K562 (cell line): ENCODE measurements at regions not wholly inside any gene's neighbourhood (a gene's known extent, or its start where the extent isn't known, plus 50 kb on each side); places are given as distances from the start of the nearest gene placed in this dataset.

Experiments used
- CBX3 ChIP-seq, 2 experiments: IDR thresholded peaks; 1 replicate in 1 of 2; 2 replicates in 1 of 2; pipeline ENCODE4 v1.6.1; 2012; ENCODE audit warnings: inconsistent platforms in 2 of 2, low read length in 2 of 2, borderline replicate concordance in 1 of 2, control low read depth in 1 of 2
- EZH2 ChIP-seq: IDR thresholded peaks from 2 replicates; pipeline ENCODE4 v1.6.1; 2012; ENCODE audit warnings: low read depth, mild to moderate bottlenecking, inconsistent platforms, low read length, borderline replicate concordance
- FOXM1 ChIP-seq, 2 experiments: fragments of 450-650 bp in 1 of 2; sonication (generic) in 1 of 2; formaldehyde crosslinking in 1 of 2; IDR thresholded peaks; 2 replicates each; pipeline versions ENCODE4 v1.6.1 to v1.9.0; 2017 to 2022; ENCODE audit warnings: low read depth in 2 of 2, mild to moderate bottlenecking in 2 of 2, missing genetic modification reagents in 1 of 2, moderate library complexity in 1 of 2
- PHTF2 ChIP-seq: fragments of 250-450 bp; sonication (Bioruptor Pico); IDR thresholded peaks from 2 replicates; pipeline ENCODE4 v1.5.0; 2021; ENCODE audit warnings: mild to moderate bottlenecking
- POLR2AphosphoS2 ChIP-seq: IDR thresholded peaks from 2 replicates; pipeline ENCODE4 v1.6.1; 2012; ENCODE audit warnings: low read length, improper control_type of control experiment
- RB1 ChIP-seq: fragments of 450-650 bp; IDR thresholded peaks from 2 replicates; pipeline ENCODE4 v1.6.1; 2017; ENCODE audit warnings: low read depth, mild to moderate bottlenecking
- SRF ChIP-seq, 2 experiments: fragments of 250-450, 450-650 bp in 1 of 2; sonication (Bioruptor Pico) in 1 of 2; sonication (generic) in 1 of 2; formaldehyde crosslinking; IDR thresholded peaks; 2 replicates each; pipeline versions ENCODE4 v1.5.0 to v1.5.1; 2020 to 2022; ENCODE audit warnings: mild to moderate bottlenecking in 1 of 2, missing genetic modification reagents in 1 of 2
- TCFL5 ChIP-seq: fragments of 250-450 bp; sonication (Bioruptor Pico); conservative IDR thresholded peaks from 2 replicates; pipeline ENCODE4 v1.6.1; 2021; ENCODE audit warnings: mild to moderate bottlenecking, moderate library complexity, matching md5 sums
- ZKSCAN3 ChIP-seq: fragments of 250-450 bp; sonication (Bioruptor Pico); IDR thresholded peaks from 2 replicates; pipeline ENCODE4 v1.4.0; 2020
- ZNF140 ChIP-seq: fragments of 250-450 bp; sonication (Bioruptor Pico); IDR thresholded peaks from 2 replicates; pipeline ENCODE4 v1.8.0; 2021; ENCODE audit warnings: moderate library complexity, mild to moderate bottlenecking, inconsistent platforms
- ZNF143 ChIP-seq: sonication (generic); formaldehyde crosslinking; IDR thresholded peaks from 2 replicates; pipeline ENCODE4 v1.9.0; 2022; ENCODE audit warnings: mild to moderate bottlenecking, missing genetic modification reagents
- ZNF224 ChIP-seq: sonication (generic); formaldehyde crosslinking; IDR thresholded peaks from 2 replicates; pipeline ENCODE4 v1.8.0; 2022; ENCODE audit warnings: mild to moderate bottlenecking, missing genetic modification reagents
- ZNF431 ChIP-seq: sonication (generic); formaldehyde crosslinking; IDR thresholded peaks from 2 replicates; pipeline ENCODE4 v1.8.0; 2022; ENCODE audit warnings: mild to moderate bottlenecking, missing genetic modification reagents
- ZNF695 ChIP-seq: fragments of 450-650 bp; formaldehyde crosslinking; IDR thresholded peaks from 2 replicates; pipeline ENCODE4 v1.4.0; 2020; ENCODE audit warnings: mild to moderate bottlenecking, moderate library complexity
- ZNF79 ChIP-seq: fragments of 250-450 bp; sonication (Bioruptor Pico); IDR thresholded peaks from 2 replicates; pipeline ENCODE4 v1.4.0; 2020; ENCODE audit warnings: low read depth, mild to moderate bottlenecking, moderate library complexity
- ZSCAN29 ChIP-seq: fragments of 450-650 bp; IDR thresholded peaks from 2 replicates; pipeline ENCODE4 v1.6.1; 2017
- TF ChIP-seq, protein P1 (sequence below): fragments of 250-450 bp; sonication (Bioruptor Pico); IDR thresholded peaks from 2 replicates; pipeline ENCODE4 v1.4.0; 2020; ENCODE audit warnings: mild to moderate bottlenecking, moderate library complexity, borderline replicate concordance
- TF ChIP-seq, protein P2 (sequence below), 3 experiments: fragments of 200-800 bp in 1 of 3; fragments of 250-450 bp in 1 of 3; fragments of 450-650 bp in 1 of 3; sonication (Bioruptor Pico) in 1 of 3; sonication (Bioruptor generic) in 1 of 3; formaldehyde crosslinking in 1 of 3; IDR thresholded peaks; 2 replicates each; pipeline versions ENCODE4 v1.6.1 to v1.8.0; 2016 to 2022; ENCODE audit warnings: mild to moderate bottlenecking in 2 of 3, missing genetic modification characterization in 2 of 3, missing compliant biosample characterization in 1 of 3, moderate library complexity in 1 of 3
- TF ChIP-seq, protein P3 (sequence below): sonication (generic); formaldehyde crosslinking; IDR thresholded peaks from 2 replicates; pipeline ENCODE4 v1.8.1; 2023; ENCODE audit warnings: mild to moderate bottlenecking, missing genetic modification reagents
- TF ChIP-seq, protein P4 (sequence below): fragments of 450-650 bp; IDR thresholded peaks from 2 replicates; pipeline ENCODE4 v1.6.1; 2016; ENCODE audit warnings: antibody characterized with exemption

DNA sequence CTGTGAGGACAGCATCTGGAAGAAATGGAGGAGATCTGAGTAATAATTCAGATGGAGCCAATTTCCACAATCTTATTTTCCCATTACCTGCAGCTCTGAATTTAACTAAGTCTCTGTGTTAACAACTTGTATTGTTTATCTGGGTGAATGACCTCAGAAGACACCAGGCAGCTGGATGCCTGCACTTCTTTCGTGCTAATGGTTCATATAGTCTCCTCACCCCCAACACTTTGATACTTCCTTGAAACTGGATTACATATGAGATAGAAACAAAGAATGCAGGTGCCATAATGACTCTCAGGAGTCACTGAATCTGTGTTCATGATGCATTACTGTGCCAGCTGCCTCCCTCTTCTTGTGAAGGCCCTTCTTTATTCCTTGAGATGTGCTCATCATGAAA lies 125.6 kb upstream of the VPREB1 start (continued):
- TF ChIP-seq, protein P1, sequence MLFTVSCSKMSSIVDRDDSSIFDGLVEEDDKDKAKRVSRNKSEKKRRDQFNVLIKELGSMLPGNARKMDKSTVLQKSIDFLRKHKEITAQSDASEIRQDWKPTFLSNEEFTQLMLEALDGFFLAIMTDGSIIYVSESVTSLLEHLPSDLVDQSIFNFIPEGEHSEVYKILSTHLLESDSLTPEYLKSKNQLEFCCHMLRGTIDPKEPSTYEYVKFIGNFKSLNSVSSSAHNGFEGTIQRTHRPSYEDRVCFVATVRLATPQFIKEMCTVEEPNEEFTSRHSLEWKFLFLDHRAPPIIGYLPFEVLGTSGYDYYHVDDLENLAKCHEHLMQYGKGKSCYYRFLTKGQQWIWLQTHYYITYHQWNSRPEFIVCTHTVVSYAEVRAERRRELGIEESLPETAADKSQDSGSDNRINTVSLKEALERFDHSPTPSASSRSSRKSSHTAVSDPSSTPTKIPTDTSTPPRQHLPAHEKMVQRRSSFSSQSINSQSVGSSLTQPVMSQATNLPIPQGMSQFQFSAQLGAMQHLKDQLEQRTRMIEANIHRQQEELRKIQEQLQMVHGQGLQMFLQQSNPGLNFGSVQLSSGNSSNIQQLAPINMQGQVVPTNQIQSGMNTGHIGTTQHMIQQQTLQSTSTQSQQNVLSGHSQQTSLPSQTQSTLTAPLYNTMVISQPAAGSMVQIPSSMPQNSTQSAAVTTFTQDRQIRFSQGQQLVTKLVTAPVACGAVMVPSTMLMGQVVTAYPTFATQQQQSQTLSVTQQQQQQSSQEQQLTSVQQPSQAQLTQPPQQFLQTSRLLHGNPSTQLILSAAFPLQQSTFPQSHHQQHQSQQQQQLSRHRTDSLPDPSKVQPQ (CRISPR knock-in tag) = peak; percentile 14; the same call in 1 of the 2 replicates
- TF ChIP-seq POLR2AphosphoS2 (no peak), ZNF143 (CRISPR knock-in tag) (no peak), ZNF79 (CRISPR knock-in tag) (no peak), ZKSCAN3 (CRISPR knock-in tag) (0 out of 2 replicates have a peak, but pooled peaks have one; percentile 38), ZNF140 (no peak), CBX3 (IDR thresholded peaks at IDR 0.05; ENCODE audit: borderline replicate concordance in 1 of 2, low read length in 2 of 2) (no peak), ZNF224 (no peak), PHTF2 (CRISPR knock-in tag) (no peak), EZH2 (0 out of 2 replicates have a peak, but pooled peaks have one; percentile 75), ZNF431 (0 out of 2 replicates have a peak, but pooled peaks have one; percentile 20), FOXM1 (IDR thresholded peaks at IDR 0.05; ENCODE audit: low read depth) (no peak), FOXM1 (CRISPR knock-in tag; IDR thresholded peaks at IDR 0.05; ENCODE audit: low read depth) (no peak), RB1 (peak; percentile 24; the same call in 1 of the 2 replicates), ZSCAN29 (no peak), TCFL5 (CRISPR knock-in tag) (no peak), ZNF695 (no peak), SRF (CRISPR knock-in tag; IDR thresholded peaks at IDR 0.05) (no peak)
- TF ChIP-seq, protein P2, sequence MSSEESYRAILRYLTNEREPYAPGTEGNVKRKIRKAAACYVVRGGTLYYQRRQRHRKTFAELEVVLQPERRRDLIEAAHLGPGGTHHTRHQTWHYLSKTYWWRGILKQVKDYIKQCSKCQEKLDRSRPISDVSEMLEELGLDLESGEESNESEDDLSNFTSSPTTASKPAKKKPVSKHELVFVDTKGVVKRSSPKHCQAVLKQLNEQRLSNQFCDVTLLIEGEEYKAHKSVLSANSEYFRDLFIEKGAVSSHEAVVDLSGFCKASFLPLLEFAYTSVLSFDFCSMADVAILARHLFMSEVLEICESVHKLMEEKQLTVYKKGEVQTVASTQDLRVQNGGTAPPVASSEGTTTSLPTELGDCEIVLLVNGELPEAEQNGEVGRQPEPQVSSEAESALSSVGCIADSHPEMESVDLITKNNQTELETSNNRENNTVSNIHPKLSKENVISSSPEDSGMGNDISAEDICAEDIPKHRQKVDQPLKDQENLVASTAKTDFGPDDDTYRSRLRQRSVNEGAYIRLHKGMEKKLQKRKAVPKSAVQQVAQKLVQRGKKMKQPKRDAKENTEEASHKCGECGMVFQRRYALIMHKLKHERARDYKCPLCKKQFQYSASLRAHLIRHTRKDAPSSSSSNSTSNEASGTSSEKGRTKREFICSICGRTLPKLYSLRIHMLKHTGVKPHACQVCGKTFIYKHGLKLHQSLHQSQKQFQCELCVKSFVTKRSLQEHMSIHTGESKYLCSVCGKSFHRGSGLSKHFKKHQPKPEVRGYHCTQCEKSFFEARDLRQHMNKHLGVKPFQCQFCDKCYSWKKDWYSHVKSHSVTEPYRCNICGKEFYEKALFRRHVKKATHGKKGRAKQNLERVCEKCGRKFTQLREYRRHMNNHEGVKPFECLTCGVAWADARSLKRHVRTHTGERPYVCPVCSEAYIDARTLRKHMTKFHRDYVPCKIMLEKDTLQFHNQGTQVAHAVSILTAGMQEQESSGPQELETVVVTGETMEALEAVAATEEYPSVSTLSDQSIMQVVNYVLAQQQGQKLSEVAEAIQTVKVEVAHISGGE (CRISPR knock-in tag; IDR thresholded peaks at IDR 0.05) = no peak
- TF ChIP-seq, protein P3, sequence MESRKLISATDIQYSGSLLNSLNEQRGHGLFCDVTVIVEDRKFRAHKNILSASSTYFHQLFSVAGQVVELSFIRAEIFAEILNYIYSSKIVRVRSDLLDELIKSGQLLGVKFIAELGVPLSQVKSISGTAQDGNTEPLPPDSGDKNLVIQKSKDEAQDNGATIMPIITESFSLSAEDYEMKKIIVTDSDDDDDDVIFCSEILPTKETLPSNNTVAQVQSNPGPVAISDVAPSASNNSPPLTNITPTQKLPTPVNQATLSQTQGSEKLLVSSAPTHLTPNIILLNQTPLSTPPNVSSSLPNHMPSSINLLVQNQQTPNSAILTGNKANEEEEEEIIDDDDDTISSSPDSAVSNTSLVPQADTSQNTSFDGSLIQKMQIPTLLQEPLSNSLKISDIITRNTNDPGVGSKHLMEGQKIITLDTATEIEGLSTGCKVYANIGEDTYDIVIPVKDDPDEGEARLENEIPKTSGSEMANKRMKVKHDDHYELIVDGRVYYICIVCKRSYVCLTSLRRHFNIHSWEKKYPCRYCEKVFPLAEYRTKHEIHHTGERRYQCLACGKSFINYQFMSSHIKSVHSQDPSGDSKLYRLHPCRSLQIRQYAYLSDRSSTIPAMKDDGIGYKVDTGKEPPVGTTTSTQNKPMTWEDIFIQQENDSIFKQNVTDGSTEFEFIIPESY (CRISPR knock-in tag) = no peak
- TF ChIP-seq, protein P4, sequence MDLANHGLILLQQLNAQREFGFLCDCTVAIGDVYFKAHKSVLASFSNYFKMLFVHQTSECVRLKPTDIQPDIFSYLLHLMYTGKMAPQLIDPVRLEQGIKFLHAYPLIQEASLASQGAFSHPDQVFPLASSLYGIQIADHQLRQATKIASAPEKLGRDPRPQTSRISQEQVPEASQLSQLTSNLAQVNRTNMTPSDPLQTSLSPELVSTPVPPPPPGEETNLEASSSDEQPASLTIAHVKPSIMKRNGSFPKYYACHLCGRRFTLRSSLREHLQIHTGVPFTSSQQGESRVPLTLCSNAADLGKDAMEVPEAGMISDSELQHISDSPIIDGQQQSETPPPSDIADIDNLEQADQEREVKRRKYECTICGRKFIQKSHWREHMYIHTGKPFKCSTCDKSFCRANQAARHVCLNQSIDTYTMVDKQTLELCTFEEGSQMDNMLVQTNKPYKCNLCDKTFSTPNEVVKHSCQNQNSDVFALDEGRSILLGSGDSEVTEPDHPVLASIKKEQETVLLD = no peak
